Skeletal muscle satellite cell (primary cell): ENCODE measurements at regions not wholly inside any gene's neighbourhood (a gene's known extent, or its start where the extent isn't known, plus 50 kb on each side); places are given as distances from the start of the nearest gene placed in this dataset.
"Not testable (repeated sequence)": the region's sequence is repeated elsewhere in the genome, so short reads cannot be mapped to it uniquely, and the experiment has no call there.

ENCODE experiments used
- H3K27me3 ChIP-seq: 2 replicates; pipeline ENCODE4 v1.7.0; 2013; ENCODE audit warnings: low read length; ENCODE audit not compliant: control insufficient read depth, insufficient read depth
- H3K36me3 ChIP-seq: 2 replicates; pipeline ENCODE4 v1.7.0; 2013; ENCODE audit warnings: mild to moderate bottlenecking, control low read depth, low read length; ENCODE audit not compliant: insufficient read depth
- H3K4me1 ChIP-seq: 2 replicates; pipeline ENCODE4 v1.7.0; 2013; ENCODE audit warnings: low read length; ENCODE audit not compliant: control insufficient read depth, insufficient read depth
- H3K4me2 ChIP-seq: 2 replicates; pipeline ENCODE4 v1.7.0; 2013; ENCODE audit warnings: mild to moderate bottlenecking, low read length
- H3K4me3 ChIP-seq: 2 replicates; pipeline ENCODE4 v1.7.0; 2013; ENCODE audit warnings: low read length
- H3K9ac ChIP-seq: 2 replicates; pipeline ENCODE4 v1.7.0; 2013; ENCODE audit warnings: mild to moderate bottlenecking, low read depth, low read length, moderate library complexity
- H3K9me3 ChIP-seq: replicated peaks from 2 replicates; pipeline ENCODE4 v1.7.0; 2013; ENCODE audit warnings: mild to moderate bottlenecking, control low read depth, low read length

DNA sequence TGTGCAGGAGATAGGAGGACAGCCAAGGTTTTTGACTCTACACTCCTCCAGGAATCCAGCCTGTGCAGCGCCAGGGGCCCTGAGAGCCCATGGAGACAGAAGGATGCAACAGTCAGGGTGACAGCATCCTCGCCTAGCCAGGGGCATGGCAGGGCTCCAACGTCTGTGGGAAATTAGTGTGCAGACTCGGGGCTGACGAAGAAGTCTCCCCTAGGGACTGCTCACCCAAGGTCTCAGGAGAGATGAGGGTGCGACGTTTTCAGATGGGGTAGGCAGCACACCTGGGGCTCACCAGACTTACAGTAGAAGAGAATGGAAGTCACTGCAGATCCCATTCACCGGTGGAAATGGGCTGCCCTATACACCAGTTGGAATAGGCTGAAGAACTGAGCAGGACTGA, 241.7 kb downstream of the SETD4 start:
- Histone ChIP-seq H3K4me1 (peaks cover 12% of the 10 kb centered on the region), H3K9me3 (no peaks in the 10 kb centered on the region), H3K4me2 (no peak overlapping the region)

GRCh38 chr21:35814858-35815619, 245.3 kb downstream of the SETD4 start:
- H3K9ac ChIP-seq = no peak overlapping the region
- H3K4me1 ChIP-seq = peaks cover 11% of the 10 kb centered on the region
- H3K4me2 ChIP-seq = no peak overlapping the region
- H3K9me3 ChIP-seq = no peaks in the 10 kb centered on the region
- no peaks in the 10 kb centered on the region for H3K36me3 ChIP-seq
- no peaks in the 10 kb centered on the region for H3K27me3 ChIP-seq
- no peak overlapping the region for H3K4me3 ChIP-seq

More for the DNA sequence above, 241.7 kb downstream of the SETD4 start:
- Histone ChIP-seq H3K27me3 (no peaks in the 10 kb centered on the region), H3K4me3 (no peak overlapping the region), H3K36me3 (no peaks in the 10 kb centered on the region), H3K9ac (no peak overlapping the region)

- peaks cover 2% of the 10 kb centered on the region for H3K27me3 ChIP-seq
- no peaks in the 10 kb centered on the region for H3K9me3 ChIP-seq
- H3K4me3 ChIP-seq = no peak overlapping the region
- H3K4me2 ChIP-seq = no peak overlapping the region
- H3K4me1 ChIP-seq = peaks cover 11% of the 10 kb centered on the region
- no peaks in the 10 kb centered on the region for H3K36me3 ChIP-seq
- no peak overlapping the region for H3K9ac ChIP-seq
Observed at GRCh38 chr21:35812679-35813078, 247.6 kb downstream of the SETD4 start.

DNA sequence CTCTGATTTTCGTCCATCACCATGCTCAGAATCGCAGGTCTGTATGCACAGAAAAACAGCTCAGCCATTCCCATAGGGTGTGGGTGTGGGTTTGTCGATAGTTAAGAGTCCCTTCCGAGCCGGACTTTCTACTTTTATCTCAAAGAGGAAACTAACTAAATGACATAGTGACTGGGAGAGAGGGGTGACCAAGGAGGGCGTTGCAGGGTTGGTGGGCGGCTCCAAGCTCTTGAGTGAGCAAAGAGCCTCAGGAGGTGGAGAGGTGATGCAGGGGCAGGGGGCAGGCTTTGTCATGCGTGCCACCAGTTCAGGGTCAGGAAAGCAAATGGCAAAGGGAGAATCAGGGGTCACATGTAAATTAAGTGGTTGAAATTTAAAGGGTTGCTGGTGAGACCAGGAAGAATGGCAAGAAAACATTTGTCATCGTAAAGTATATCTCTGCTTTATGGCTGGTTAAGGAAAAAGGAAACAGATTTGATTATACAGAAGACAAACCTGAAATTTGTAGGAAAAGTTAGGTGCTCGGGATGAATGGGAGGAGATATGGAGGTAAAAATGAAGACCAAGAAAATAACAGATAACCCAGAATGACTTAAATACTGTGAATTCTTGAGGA, 249.0 kb downstream of the SETD4 start:
- H3K9ac ChIP-seq = no peak overlapping the region

GRCh38 chr21:35810431-35810970, 249.8 kb downstream of the SETD4 start:
- Histone ChIP-seq H3K27me3 (peaks cover 2% of the 10 kb centered on the region), H3K9me3 (no peaks in the 10 kb centered on the region), H3K9ac (no peak overlapping the region), H3K4me3 (no peak overlapping the region), H3K4me1 (peaks cover 10% of the 10 kb centered on the region), H3K4me2 (no peak overlapping the region), H3K36me3 (no peaks in the 10 kb centered on the region)

More for the DNA sequence above, 249.0 kb downstream of the SETD4 start:
- Histone ChIP-seq H3K4me1 (peaks cover 11% of the 10 kb centered on the region), H3K4me2 (no peak overlapping the region), H3K27me3 (peaks cover 2% of the 10 kb centered on the region), H3K9me3 (no peaks in the 10 kb centered on the region), H3K36me3 (no peaks in the 10 kb centered on the region), H3K4me3 (no peak overlapping the region)

- no peak overlapping the region for H3K4me2 ChIP-seq
- H3K36me3 ChIP-seq = no peaks in the 10 kb centered on the region
- no peaks in the 10 kb centered on the region for H3K9me3 ChIP-seq
- H3K9ac ChIP-seq = no peak overlapping the region
- H3K27me3 ChIP-seq = no peaks in the 10 kb centered on the region
- H3K4me1 ChIP-seq = peaks cover 7% of the 10 kb centered on the region
- H3K4me3 ChIP-seq = no peak overlapping the region
Observed at GRCh38 chr21:35801391-35801790, 258.9 kb downstream of the SETD4 start.

GRCh38 chr21:35800796-35801385, 259.4 kb downstream of the SETD4 start:
- H3K4me2 ChIP-seq, H3K27me3 ChIP-seq, H3K9me3 ChIP-seq, H3K9ac ChIP-seq, H3K4me3 ChIP-seq, H3K36me3 ChIP-seq, H3K4me1 ChIP-seq: not testable (repeated sequence)

- no peak overlapping the region for H3K4me3 ChIP-seq
- H3K4me2 ChIP-seq = no peak overlapping the region
- peaks cover 8% of the 10 kb centered on the region for H3K4me1 ChIP-seq
- H3K36me3 ChIP-seq = no peaks in the 10 kb centered on the region
- no peaks in the 10 kb centered on the region for H3K27me3 ChIP-seq
- no peaks in the 10 kb centered on the region for H3K9me3 ChIP-seq
- no peak overlapping the region for H3K9ac ChIP-seq
Observed at GRCh38 chr21:35796844-35797243, 263.5 kb downstream of the SETD4 start.

DNA sequence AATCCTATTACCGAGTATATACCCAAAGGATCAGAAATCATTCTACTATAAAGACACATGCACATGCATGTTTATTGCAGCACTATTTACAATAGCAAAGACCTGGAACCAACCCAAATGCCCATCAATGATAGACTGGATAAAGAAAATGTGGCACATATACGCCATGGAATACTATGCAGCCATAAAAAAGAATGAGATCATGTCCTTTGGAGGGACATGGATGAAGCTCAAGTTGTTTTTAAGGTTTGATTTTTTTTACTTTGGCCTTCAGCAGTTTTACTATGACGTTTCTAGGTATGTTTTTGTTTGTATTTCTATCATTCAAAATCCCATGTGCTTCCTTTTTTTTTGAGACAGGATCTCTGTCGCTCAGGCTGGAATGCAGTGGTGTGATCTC, 265.8 kb downstream of the SETD4 start:
- not testable (repeated sequence) for H3K36me3 ChIP-seq, H3K9ac ChIP-seq, H3K9me3 ChIP-seq, H3K27me3 ChIP-seq, H3K4me3 ChIP-seq, H3K4me1 ChIP-seq, H3K4me2 ChIP-seq

GRCh38 chr21:35792569-35793305, 267.6 kb downstream of the SETD4 start:
- Histone ChIP-seq H3K36me3 (no peaks in the 10 kb centered on the region), H3K4me3 (no peak overlapping the region), H3K4me1 (peaks cover 8% of the 10 kb centered on the region), H3K27me3 (no peaks in the 10 kb centered on the region), H3K9me3 (no peaks in the 10 kb centered on the region), H3K4me2 (no peak overlapping the region), H3K9ac (no peak overlapping the region)
